ENCODE measurements at regions not wholly inside any gene's neighbourhood (a gene's known extent, or its start where the extent isn't known, plus 50 kb on each side); places are given as distances from the start of the nearest gene placed in this dataset.

GRCh38 chr12:3351731-3352130 is 139.3 kb upstream of the PRMT8 start:
- no peak overlapping the region for H3K4me3 ChIP-seq (ENCODE audit: low read length)
- no peak for TF ChIP-seq CTCF (conservative IDR thresholded peaks at IDR 0.05; ENCODE audit: low read length)
- no peak for DNase-seq (ENCODE audit: low read depth)

GRCh38 chr12:3352230-3352629 is 138.8 kb upstream of the PRMT8 start:
- TF ChIP-seq CTCF (conservative IDR thresholded peaks at IDR 0.05; ENCODE audit: low read length), result no peak
- no peak for DNase-seq (ENCODE audit: low read depth)
- H3K4me3 ChIP-seq (ENCODE audit: low read length), result no peak overlapping the region

- DNase-seq (ENCODE audit: low read depth), result no peak
- no peak overlapping the region for H3K4me3 ChIP-seq (ENCODE audit: low read length)
- TF ChIP-seq CTCF (conservative IDR thresholded peaks at IDR 0.05; ENCODE audit: low read length), result no peak
These were observed 137.4 kb upstream of the PRMT8 start for GRCh38 chr12:3353621-3354020.

GRCh38 chr12:3354586-3354985 is 136.4 kb upstream of the PRMT8 start:
- no peak overlapping the region for H3K4me3 ChIP-seq (ENCODE audit: low read length)
- TF ChIP-seq CTCF (conservative IDR thresholded peaks at IDR 0.05; ENCODE audit: low read length), result no peak
- no peak for DNase-seq (ENCODE audit: low read depth)

GRCh38 chr12:3355378-3355900 is 135.6 kb upstream of the PRMT8 start:
- H3K4me3 ChIP-seq (ENCODE audit: low read length), result no peak overlapping the region
- DNase-seq (ENCODE audit: low read depth), result no peak
- TF ChIP-seq CTCF (conservative IDR thresholded peaks at IDR 0.05; ENCODE audit: low read length), result no peak

GRCh38 chr12:3357950-3358525 is 133.0 kb upstream of the PRMT8 start:
- DNase-seq (ENCODE audit: low read depth), result no peak
- H3K4me3 ChIP-seq (ENCODE audit: low read length), result no peak overlapping the region
- TF ChIP-seq CTCF (conservative IDR thresholded peaks at IDR 0.05; ENCODE audit: low read length), result no peak

- TF ChIP-seq CTCF (conservative IDR thresholded peaks at IDR 0.05; ENCODE audit: low read length), result no peak
- no peak for DNase-seq (ENCODE audit: low read depth)
- H3K4me3 ChIP-seq (ENCODE audit: low read length), result no peak overlapping the region
These were observed 131.5 kb upstream of the PRMT8 start for GRCh38 chr12:3359478-3359877.

Measured in AG10803 (cell line).